ELF-1 (cell line): ENCODE measurements at regions not wholly inside any gene's neighbourhood (a gene's known extent, or its start where the extent isn't known, plus 50 kb on each side); places are given as distances from the start of the nearest gene placed in this dataset.

Source experiments
- DNase-seq: peaks from one replicate; pipeline ENCODE4 v3.0.0-alpha.2; 2016; ENCODE audit warnings: low read depth, low spot score

GRCh38 chr9:14396171-14396570, 82.2 kb upstream of the NFIB start:
- no peak for DNase-seq

DNA sequence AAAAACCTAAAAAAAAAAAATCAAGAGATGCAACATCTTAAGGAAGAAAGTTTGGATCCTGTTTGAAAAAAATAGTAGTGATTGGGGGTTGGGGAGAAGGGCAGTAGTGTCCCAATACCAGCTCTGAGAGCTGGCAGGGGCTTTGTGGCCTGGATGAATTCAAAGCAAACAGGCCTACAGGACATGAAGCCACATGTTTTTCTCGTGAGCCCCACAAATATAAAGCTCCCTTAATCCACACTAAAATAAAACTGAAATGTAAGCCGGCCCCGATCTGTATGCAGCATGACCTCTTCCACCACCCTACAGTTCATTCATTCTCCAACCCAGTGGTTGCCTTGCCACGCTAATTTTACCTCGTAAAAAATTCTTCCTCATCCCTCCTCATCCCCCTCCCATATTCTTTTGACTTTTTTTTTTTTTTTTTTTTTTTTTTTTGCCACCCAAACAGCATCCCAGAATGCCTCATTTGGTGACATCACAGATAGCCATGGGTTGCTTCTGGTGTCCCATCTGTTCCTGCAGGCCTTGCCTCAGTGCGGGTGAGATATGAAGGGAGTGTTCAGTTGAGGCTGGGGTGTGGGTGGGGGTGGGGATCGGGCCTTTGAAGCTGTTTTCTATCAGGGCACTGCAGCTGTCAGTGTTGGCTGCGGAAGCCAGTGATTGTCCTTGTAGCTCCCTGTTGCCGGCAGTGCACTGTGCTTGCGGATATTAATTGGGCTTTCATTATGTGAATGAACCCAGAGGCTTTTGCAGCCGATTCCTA, 81.6 kb upstream of the NFIB start:
- DNase-seq = peak; percentile 10

DNA sequence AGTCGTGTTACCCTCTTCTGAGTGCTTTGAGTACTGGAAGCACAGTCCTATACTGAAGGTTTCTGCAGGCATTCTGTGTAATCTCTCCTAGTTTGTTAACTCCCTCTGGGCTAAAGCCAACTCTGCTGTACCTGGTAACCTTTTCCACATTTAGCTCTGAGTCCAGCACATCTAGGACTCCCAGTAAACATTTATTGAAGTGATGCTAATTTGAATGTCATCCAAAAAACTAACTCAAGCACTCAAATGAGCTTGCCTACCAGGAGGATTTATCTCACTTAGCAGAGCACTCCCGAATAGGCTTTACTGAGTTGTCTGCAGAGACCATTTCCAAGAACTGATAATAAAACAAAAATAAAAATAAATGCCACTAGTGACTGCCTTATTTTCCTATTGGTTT, 79.5 kb upstream of the NFIB start:
- no peak for DNase-seq

- DNase-seq = no peak
Observed at GRCh38 chr9:14391620-14392019, 77.7 kb upstream of the NFIB start.

DNA sequence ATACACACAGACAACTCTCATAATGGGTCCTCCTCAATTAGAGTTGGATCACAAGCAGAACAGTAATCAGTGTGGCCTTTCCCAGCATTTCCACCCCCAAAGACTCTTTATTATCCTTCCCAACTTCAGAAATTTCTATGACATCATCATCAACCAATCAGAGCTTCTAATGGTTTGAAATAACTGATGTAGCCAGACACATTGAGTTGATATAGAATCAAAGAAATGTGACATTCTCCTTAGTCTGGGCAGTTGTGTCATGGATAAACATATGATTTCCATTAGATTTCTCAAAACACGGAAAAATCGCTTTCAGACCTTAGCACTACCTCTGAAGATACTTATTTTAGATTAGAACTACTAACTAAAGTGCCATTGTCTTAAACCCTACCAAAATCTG, 75.7 kb upstream of the NFIB start:
- no peak for DNase-seq

GRCh38 chr9:14389146-14389545, 75.2 kb upstream of the NFIB start:
- no peak for DNase-seq

GRCh38 chr9:14383773-14384172, 69.8 kb upstream of the NFIB start:
- no peak for DNase-seq

DNA sequence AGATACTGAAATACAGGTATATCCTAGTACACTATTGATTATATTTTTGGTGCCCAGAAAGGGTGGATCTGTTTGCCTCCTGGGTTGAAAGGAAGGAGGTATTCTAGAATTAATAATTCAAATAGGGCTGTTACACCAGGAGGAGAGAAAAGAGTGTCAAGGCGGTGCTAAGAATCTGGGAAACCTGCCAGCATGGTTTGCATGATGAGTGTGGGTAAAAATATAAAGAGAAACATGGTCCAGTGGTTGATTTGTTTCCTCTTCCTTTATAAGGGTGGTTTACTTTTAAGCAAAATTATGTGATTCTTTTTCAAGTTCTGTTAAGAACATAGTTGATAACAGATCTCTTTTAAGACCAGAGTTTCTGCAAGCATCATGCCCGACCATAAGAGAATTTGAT, 69.4 kb upstream of the NFIB start:
- DNase-seq = no peak

DNA sequence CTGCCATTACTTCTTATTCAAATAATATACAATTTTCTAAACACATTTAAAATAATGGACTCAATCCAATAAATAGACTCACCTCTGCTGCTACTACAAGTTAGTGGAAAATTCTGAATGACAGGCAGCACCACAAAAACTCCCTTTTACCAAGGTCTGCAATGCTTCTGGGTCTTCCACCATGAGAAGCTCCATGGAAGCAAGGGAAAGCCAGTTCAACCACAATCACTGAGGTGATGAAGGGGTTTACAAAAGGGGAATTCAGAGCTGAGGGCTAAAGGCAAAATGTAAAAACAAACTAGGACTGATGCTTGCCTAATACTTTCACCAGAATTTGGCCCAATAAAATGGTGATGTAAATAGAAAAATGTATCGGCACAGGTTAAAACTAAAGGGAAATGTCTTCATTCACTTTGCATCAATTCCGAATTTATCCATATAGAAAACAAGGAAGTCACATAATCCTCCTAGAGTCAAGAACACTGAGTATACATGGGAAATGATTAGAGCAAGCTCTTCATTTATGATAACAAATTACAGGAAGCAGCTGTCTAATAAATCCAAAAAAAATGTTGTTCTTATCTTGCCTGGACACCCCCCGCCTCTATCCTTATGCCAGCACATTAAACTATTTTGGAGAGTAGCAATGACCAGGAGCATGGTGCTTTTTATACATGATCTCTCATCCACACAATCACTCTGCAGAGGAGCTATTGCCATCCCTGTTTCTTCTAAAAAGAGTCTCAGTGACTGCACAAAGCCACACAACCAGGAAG, 66.3 kb upstream of the NFIB start:
- DNase-seq = no peak

DNA sequence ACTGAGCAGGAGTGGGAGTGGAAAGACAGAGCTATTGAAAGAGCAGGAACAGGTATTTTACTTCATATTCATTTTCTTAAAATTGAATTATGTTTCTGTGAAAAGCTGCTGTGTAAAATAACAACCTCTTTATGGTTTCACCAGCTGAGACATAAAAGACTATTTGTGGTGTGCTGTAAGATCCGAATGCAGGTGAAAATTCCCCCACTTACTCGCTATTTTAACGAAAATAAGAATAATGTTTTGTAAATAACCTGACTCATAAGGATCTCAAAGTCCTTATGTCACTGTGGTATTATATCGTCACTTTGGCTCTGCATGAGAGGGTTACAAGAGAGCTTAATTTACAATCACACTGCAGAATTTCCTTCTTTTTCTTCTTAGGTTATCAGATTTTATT, 65.3 kb upstream of the NFIB start:
- DNase-seq = no peak

DNA sequence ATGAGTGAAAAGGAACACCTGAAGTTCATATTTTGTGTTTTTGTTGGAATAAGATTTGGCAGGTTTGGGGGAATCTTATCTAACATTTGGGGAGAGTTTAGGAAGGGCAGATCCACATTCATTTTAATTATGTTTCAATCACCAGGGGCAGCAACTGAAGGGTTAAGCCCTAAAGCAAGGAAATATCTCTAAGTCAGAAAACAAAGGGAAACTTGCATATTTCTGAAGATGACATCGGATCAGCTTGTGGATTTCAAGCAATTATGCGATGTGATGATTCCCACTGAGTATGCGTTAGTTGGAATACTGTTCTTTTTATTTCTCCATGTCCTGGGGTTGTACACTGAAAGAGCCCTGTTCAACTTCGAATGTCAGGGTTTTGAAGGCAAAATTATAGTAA, 59.8 kb upstream of the NFIB start:
- DNase-seq = no peak

DNA sequence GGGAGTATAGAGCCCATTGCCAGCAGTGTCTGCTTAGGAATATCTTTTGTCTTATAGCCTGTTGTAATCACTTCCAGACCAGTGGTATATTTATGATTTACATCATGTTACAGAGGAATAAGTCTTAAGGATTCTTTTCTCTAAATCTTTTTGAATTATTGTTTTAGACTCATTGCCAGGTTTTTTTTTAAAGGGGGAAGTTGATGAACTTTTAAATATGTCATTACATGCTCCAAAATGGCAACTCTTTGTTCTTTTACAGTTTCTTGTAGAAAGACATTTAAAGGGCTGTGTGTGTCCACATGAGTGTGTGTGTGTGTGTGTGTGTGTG, 59.4 kb upstream of the NFIB start:
- DNase-seq = no peak

DNA sequence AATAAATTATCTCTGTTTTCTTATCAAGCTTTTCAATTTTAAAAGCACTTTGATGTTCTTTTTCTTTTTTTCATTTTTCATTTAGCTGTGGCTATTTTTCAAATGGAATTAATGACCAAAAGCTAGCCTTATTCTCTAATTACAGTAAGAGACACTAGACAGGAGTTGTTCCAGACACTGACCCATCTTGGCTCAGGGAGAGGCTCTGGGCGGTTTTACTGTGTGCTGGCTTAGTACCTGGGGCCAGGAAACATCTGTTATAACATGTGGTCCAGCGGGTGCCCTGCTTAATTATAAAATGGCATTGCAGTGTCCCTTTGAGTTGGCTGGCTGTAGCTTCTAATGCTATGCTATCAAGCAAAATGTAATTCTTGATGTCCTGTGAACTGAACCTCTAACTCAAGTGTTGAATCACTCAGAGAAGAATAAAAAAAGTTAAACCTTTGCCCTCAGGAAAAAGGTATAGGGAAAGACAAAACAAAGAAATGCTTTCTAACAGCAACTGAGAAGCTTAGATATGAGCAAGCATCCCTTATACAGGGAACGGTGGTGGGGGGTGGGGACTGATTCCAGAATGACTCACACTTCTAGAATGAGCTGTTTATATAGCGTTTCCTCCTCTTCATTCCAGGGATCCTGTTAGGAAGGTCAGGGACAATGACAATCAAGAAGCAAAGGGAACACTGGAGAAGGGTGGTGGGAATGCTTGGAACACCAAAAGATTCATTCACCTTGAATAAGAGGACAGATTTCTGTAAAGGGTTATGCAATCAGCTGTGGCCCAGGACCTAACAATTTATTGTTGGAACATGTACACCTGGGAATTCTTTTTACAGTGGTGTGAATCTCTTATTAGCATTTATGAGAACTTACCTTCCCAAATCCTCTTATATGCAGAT, 58.7 kb upstream of the NFIB start:
- peak; percentile 60 for DNase-seq

DNA sequence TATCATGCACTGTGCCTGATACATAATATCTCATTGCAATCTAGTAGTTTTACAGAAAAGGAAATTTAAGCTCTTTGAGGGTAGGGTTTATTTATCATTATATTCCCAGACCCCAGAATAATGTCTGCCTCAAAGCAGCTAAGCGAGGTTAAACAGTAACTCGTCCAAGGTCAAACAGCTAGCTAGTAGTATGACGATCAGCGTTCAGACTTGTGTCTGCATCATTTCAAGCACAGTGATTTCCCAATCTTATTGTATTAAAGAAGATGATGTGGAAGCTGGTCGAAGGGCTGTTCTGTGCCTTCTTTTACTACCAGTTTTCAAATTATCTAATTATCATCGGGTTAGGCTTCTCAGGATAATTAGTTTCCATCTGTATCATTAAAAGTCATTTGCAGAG, 55.1 kb upstream of the NFIB start:
- no peak for DNase-seq

DNA sequence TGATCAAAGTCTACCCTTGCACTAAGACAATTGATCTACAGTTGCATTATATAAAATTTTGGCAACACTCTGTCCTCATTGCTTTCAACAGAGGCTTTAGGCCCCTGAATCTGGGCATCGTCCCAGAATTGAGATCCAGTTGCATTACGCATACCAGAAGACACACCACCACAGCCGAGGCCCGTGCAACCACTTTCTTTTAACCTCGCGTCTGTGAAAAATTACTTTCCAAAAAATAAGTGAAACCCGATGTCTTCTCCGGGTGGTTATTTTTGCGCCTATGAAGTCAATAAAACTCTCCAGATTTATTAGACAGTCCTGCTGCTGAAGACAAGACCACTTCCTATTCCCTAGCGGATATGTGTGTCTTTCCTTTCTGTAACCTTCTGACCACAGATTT, 52.1 kb upstream of the NFIB start:
- no peak for DNase-seq

GRCh38 chr9:14365670-14366069, 51.7 kb upstream of the NFIB start:
- no peak for DNase-seq
